Lung (tissue), 11 donors: ENCODE measurements at regions not wholly inside any gene's neighbourhood (a gene's known extent, or its start where the extent isn't known, plus 50 kb on each side); places are given as distances from the start of the nearest gene placed in this dataset.

Experiments used
- ATAC-seq: fragments of 200-7000 bp; cut with Tn5 transposase; one replicate; pipeline ENCODE4 v1.9.1; 2020; ENCODE audit warnings: moderate number of reproducible peaks; ENCODE audit not compliant: insufficient read depth, low FRiP score
- DNase-seq, 3 donors: peaks; one replicate each; pipeline ENCODE4 v3.0.0-alpha.2; 2013 to 2017
- H3K27ac ChIP-seq, 2 donors: one replicate each; pipeline ENCODE4 v1.5.1; 2013; ENCODE audit warnings: mild to moderate bottlenecking in 2 of 2, moderate library complexity in 2 of 2, control low read depth in 1 of 2, inconsistent platforms in 1 of 2, low read depth in 1 of 2, low read length in 1 of 2
- H3K27me3 ChIP-seq, 3 donors: one replicate each; pipeline ENCODE4 v1.5.1; 2013; ENCODE audit warnings: low read length in 2 of 3; ENCODE audit not compliant: control insufficient read depth in 3 of 3, insufficient read depth in 3 of 3
- H3K36me3 ChIP-seq, 4 donors: one replicate each; pipeline ENCODE4 v1.5.1; 2013; ENCODE audit warnings: low read length in 4 of 4, mild to moderate bottlenecking in 1 of 4, moderate library complexity in 1 of 4; ENCODE audit not compliant: control insufficient read depth in 4 of 4, insufficient read depth in 4 of 4
- H3K4me1 ChIP-seq, 5 donors: one replicate each; pipeline ENCODE4 v1.5.1; 2013; ENCODE audit warnings: low read length in 5 of 5, mild to moderate bottlenecking in 2 of 5, moderate library complexity in 1 of 5; ENCODE audit not compliant: control insufficient read depth in 5 of 5, insufficient read depth in 5 of 5
- H3K4me3 ChIP-seq: one replicate; pipeline ENCODE4 v1.5.1; 2013; ENCODE audit warnings: mild to moderate bottlenecking, control low read depth, moderate library complexity
- H3K9ac ChIP-seq, 2 donors: one replicate each; pipeline ENCODE4 v1.5.1; 2013; ENCODE audit warnings: low read length in 2 of 2, control low read depth in 1 of 2; ENCODE audit not compliant: insufficient read depth in 1 of 2
- H3K9me3 ChIP-seq, 4 donors: one replicate each; pipeline ENCODE4 v1.5.1; 2013; ENCODE audit warnings: low read length in 3 of 4, mild to moderate bottlenecking in 1 of 4, moderate library complexity in 1 of 4; ENCODE audit not compliant: control insufficient read depth in 4 of 4, insufficient read depth in 3 of 4
- WGBS, 2 donors: extraction: QIAGEN DNeasy Blood & Tissue Kit; methylation state at CpG; one replicate each; pipeline ENCODE4 v1.1.7; 2013; 5-methylcytosine and 5-hydroxymethylcytosine counted together
- TF ChIP-seq, protein P1 (sequence below): IDR thresholded peaks from 2 replicates; pipeline ENCODE4 v1.5.1; 2012; ENCODE audit warnings: mild to moderate bottlenecking; ENCODE audit errors: control extremely low read depth, extremely low read depth
- donor health status: control.
- donor health status: control.
- donor health status: Bipolar disorder and iron deficiency.
- donor health status: healthy.
- donor health status: DM: yes; HTN: yes; CAD: no.

DNA sequence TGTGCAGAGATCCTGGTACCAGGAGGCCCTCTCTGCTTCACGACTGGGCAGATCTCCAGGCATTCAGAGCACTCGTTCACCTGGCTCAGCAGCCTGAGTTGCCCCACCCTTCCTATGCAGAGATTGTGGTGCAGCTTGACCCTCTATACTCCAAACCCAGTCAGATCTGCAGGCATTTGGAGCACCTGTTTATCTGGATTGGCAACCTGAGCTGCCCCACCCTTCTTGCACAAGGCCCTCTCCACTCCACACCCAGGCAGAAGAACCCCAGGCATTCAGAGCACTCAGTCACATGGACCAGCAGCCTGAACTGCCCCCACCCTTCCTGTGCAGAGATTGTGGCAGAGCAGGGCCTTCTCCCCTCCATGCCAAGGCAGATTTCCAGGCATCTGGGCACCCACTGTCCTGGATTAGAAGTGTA lies 88.4 kb upstream of the CDH5 start:
- no peak overlapping the region for H3K9ac ChIP-seq
- DNase-seq (peak in 1 of 3 donors; percentile 55), ATAC-seq (peak; percentile 78)
- TF ChIP-seq, protein P1, sequence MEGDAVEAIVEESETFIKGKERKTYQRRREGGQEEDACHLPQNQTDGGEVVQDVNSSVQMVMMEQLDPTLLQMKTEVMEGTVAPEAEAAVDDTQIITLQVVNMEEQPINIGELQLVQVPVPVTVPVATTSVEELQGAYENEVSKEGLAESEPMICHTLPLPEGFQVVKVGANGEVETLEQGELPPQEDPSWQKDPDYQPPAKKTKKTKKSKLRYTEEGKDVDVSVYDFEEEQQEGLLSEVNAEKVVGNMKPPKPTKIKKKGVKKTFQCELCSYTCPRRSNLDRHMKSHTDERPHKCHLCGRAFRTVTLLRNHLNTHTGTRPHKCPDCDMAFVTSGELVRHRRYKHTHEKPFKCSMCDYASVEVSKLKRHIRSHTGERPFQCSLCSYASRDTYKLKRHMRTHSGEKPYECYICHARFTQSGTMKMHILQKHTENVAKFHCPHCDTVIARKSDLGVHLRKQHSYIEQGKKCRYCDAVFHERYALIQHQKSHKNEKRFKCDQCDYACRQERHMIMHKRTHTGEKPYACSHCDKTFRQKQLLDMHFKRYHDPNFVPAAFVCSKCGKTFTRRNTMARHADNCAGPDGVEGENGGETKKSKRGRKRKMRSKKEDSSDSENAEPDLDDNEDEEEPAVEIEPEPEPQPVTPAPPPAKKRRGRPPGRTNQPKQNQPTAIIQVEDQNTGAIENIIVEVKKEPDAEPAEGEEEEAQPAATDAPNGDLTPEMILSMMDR = no peak
- H3K4me1 ChIP-seq = peaks cover 0 to 2% (median 0%) of the 10 kb centered on the region in 5 donors
- H3K9me3 ChIP-seq = peaks cover 0 to 10% (median 4%) of the 10 kb centered on the region in 4 donors
- H3K36me3 ChIP-seq = no peaks in the 10 kb centered on the region
- 59 to 82% methylated on average over 2 of the region's 2 CpGs for WGBS, 2 donors
- H3K4me3 ChIP-seq = no peak overlapping the region
- peak overlapping the region in 1 of 2 donors; percentile 87 for H3K27ac ChIP-seq
- no peaks in the 10 kb centered on the region for H3K27me3 ChIP-seq

DNA sequence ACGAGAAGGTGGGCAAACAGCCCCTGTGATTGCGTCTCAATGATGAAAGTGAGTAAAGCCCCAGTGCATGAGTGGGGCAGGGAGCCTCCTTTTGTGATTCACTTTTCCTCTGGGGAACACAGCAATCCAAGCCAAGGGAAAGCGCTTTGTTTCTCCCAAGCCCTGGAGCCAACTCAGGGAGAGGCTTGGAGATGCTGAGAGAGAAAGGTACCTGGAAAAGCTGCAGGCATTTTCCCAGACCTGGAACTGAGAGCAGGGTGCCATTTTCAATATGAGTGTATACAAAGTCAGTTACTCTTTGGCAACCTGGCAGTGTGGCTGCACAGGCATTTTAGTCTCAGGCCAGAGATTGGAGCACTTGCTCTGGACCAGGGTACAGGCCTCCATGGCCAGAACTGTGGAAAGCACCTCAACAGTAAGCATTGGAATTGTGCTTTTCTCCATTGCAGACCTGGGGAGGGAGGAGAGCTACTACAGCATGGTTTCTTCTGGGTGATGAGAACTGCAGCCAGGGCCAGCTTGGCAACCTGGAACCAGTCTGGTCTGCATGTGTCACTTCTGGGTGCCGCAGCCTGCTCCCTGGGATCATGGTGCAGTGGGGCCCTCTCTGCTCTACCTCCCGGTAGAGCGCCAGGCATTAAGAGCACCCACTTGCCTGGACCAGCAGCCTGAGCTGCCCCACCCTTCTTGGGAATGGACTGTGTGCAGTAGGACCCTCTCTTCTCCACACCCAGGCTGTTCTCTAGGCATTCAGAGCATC lies 89.0 kb upstream of the CDH5 start:
- no peak overlapping the region for H3K4me3 ChIP-seq
- ATAC-seq = no peak
- H3K27me3 ChIP-seq = no peaks in the 10 kb centered on the region
- no peaks in the 10 kb centered on the region for H3K36me3 ChIP-seq
- H3K27ac ChIP-seq = peak overlapping the region in 1 of 2 donors; percentile 42
- peaks cover 0 to 10% (median 4%) of the 10 kb centered on the region in 4 donors for H3K9me3 ChIP-seq
- TF ChIP-seq, protein P1 = no peak
- peaks cover 0 to 2% (median 0%) of the 10 kb centered on the region in 5 donors for H3K4me1 ChIP-seq
- DNase-seq = no peak
- H3K9ac ChIP-seq = no peak overlapping the region
- WGBS, 2 donors = 82 to 90% methylated on average over 6 of the region's 6 CpGs

- Histone ChIP-seq H3K27me3 (no peaks in the 10 kb centered on the region), H3K4me3 (no peak overlapping the region), H3K36me3 (no peaks in the 10 kb centered on the region), H3K9me3 (peaks cover 0 to 10% (median 4%) of the 10 kb centered on the region in 4 donors), H3K9ac (no peak overlapping the region), H3K4me1 (peaks cover 0 to 2% (median 0%) of the 10 kb centered on the region in 5 donors), H3K27ac (no peak overlapping the region)
- 30 to 35% methylated on average over 6 of the region's 6 CpGs for WGBS, 2 donors
- ATAC-seq = no peak
- TF ChIP-seq, protein P1 = peak; percentile 50
- peak in 2 of 3 donors; percentile 47 to 57 for DNase-seq
These were observed 90.6 kb upstream of the CDH5 start for GRCh38 chr16:66275775-66276428.
